ENCODE measurements at regions not wholly inside any gene's neighbourhood (a gene's known extent, or its start where the extent isn't known, plus 50 kb on each side); places are given as distances from the start of the nearest gene placed in this dataset.

GRCh38 chr5:68161156-68161555, 54.4 kb upstream of the PIK3R1 start:
- H3K9me3 Mint-ChIP-seq (ENCODE audit: unreplicated experiment), result no peaks in the 10 kb centered on the region
- DNase-seq (ENCODE audit: extremely low spot score, unreplicated experiment), result no peak
- no peak overlapping the region for H3K27ac Mint-ChIP-seq (ENCODE audit: unreplicated experiment)
- no peak overlapping the region for H3K4me3 Mint-ChIP-seq (ENCODE audit: unreplicated experiment)
- H3K36me3 Mint-ChIP-seq (ENCODE audit: unreplicated experiment), result no peaks in the 10 kb centered on the region
- TF ChIP-seq CTCF (IDR thresholded peaks at IDR 0.05), result no peak
- H3K27me3 Mint-ChIP-seq (ENCODE audit: unreplicated experiment), result no peaks in the 10 kb centered on the region
- no peaks in the 10 kb centered on the region for H3K4me1 Mint-ChIP-seq (ENCODE audit: unreplicated experiment)

GRCh38 chr5:68159224-68159951, 56.2 kb upstream of the PIK3R1 start:
- no peak for TF ChIP-seq CTCF (IDR thresholded peaks at IDR 0.05)
- no peak overlapping the region for H3K4me3 Mint-ChIP-seq (ENCODE audit: unreplicated experiment)
- no peaks in the 10 kb centered on the region for H3K36me3 Mint-ChIP-seq (ENCODE audit: unreplicated experiment)
- H3K27ac Mint-ChIP-seq (ENCODE audit: unreplicated experiment), result no peak overlapping the region
- H3K27me3 Mint-ChIP-seq (ENCODE audit: unreplicated experiment), result no peaks in the 10 kb centered on the region
- H3K4me1 Mint-ChIP-seq (ENCODE audit: unreplicated experiment), result no peaks in the 10 kb centered on the region
- DNase-seq (ENCODE audit: extremely low spot score, unreplicated experiment), result no peak
- no peaks in the 10 kb centered on the region for H3K9me3 Mint-ChIP-seq (ENCODE audit: unreplicated experiment)

- H3K4me3 Mint-ChIP-seq (ENCODE audit: unreplicated experiment), result no peak overlapping the region
- DNase-seq (ENCODE audit: extremely low spot score, unreplicated experiment), result no peak
- no peaks in the 10 kb centered on the region for H3K9me3 Mint-ChIP-seq (ENCODE audit: unreplicated experiment)
- no peak for TF ChIP-seq CTCF (IDR thresholded peaks at IDR 0.05)
- no peaks in the 10 kb centered on the region for H3K36me3 Mint-ChIP-seq (ENCODE audit: unreplicated experiment)
- no peak overlapping the region for H3K27ac Mint-ChIP-seq (ENCODE audit: unreplicated experiment)
- no peaks in the 10 kb centered on the region for H3K4me1 Mint-ChIP-seq (ENCODE audit: unreplicated experiment)
- H3K27me3 Mint-ChIP-seq (ENCODE audit: unreplicated experiment), result no peaks in the 10 kb centered on the region
Measured at GRCh38 chr5:68155940-68156339, 59.6 kb upstream of the PIK3R1 start.

- Mint-ChIP-seq H3K27ac (ENCODE audit: unreplicated experiment) (no peak overlapping the region), H3K36me3 (ENCODE audit: unreplicated experiment) (no peaks in the 10 kb centered on the region), H3K4me3 (ENCODE audit: unreplicated experiment) (no peak overlapping the region), H3K27me3 (ENCODE audit: unreplicated experiment) (no peaks in the 10 kb centered on the region), H3K4me1 (ENCODE audit: unreplicated experiment) (no peaks in the 10 kb centered on the region), H3K9me3 (ENCODE audit: unreplicated experiment) (no peaks in the 10 kb centered on the region)
- no peak for DNase-seq (ENCODE audit: extremely low spot score, unreplicated experiment)
- TF ChIP-seq CTCF (IDR thresholded peaks at IDR 0.05), result no peak
Measured at GRCh38 chr5:68154119-68154857, 61.3 kb upstream of the PIK3R1 start.

- no peak for TF ChIP-seq CTCF (IDR thresholded peaks at IDR 0.05)
- DNase-seq (ENCODE audit: extremely low spot score, unreplicated experiment), result no peak
- Mint-ChIP-seq H3K4me3 (ENCODE audit: unreplicated experiment) (no peak overlapping the region), H3K36me3 (ENCODE audit: unreplicated experiment) (no peaks in the 10 kb centered on the region), H3K4me1 (ENCODE audit: unreplicated experiment) (no peaks in the 10 kb centered on the region), H3K27ac (ENCODE audit: unreplicated experiment) (no peak overlapping the region), H3K9me3 (ENCODE audit: unreplicated experiment) (no peaks in the 10 kb centered on the region), H3K27me3 (ENCODE audit: unreplicated experiment) (no peaks in the 10 kb centered on the region)
Measured at GRCh38 chr5:68151812-68152211, 63.7 kb upstream of the PIK3R1 start.

Data from osteocyte (in vitro differentiated cells).